Stimulated activated naive CD8-positive, alpha-beta T cell treated with anti-CD3 and anti-CD28 coated beads, Interleukin-15, amount 100 ng/mL, for 72 hours (primary cell): ENCODE measurements at regions not wholly inside any gene's neighbourhood (a gene's known extent, or its start where the extent isn't known, plus 50 kb on each side); places are given as distances from the start of the nearest gene placed in this dataset.

Experiments used
- ATAC-seq: fragments of 150-1000 bp; cut with Tn5 transposase; 2 replicates; pipeline ENCODE4 v1.10.0; 2021; ENCODE audit warnings: mild to moderate bottlenecking, moderate library complexity
- DNase-seq, 2 donors: peaks; one replicate each; pipeline ENCODE4 v3.0.0; 2021 to 2022
- H3K27ac Mint-ChIP-seq, 2 donors: one replicate each; pipeline ENCODE4 v1.8.0; 2022; ENCODE audit warnings: mild to moderate bottlenecking in 2 of 2, mixed read lengths in 2 of 2, moderate library complexity in 2 of 2
- H3K27me3 Mint-ChIP-seq: one replicate; pipeline ENCODE4 v1.8.0; 2022; ENCODE audit warnings: mixed read lengths
- H3K4me1 Mint-ChIP-seq: one replicate; pipeline ENCODE4 v1.8.0; 2022; ENCODE audit warnings: mild to moderate bottlenecking, mixed read lengths
- H3K4me3 Mint-ChIP-seq, 2 donors: one replicate each; pipeline ENCODE4 v1.8.0; 2022; ENCODE audit warnings: mild to moderate bottlenecking in 2 of 2, mixed read lengths in 2 of 2, moderate library complexity in 1 of 2
- H3K9me3 Mint-ChIP-seq, 2 donors: one replicate each; pipeline ENCODE4 v1.8.0; 2022; ENCODE audit warnings: mixed read lengths in 2 of 2

GRCh38 chr10:2858452-2858851, 208.9 kb upstream of the PFKP start:
- peaks cover 10 to 11% of the 10 kb centered on the region in 2 donors for H3K9me3 Mint-ChIP-seq
- H3K27ac Mint-ChIP-seq = no peak overlapping the region
- H3K4me3 Mint-ChIP-seq = no peak overlapping the region
- ATAC-seq = no peak
- no peaks in the 10 kb centered on the region for H3K4me1 Mint-ChIP-seq
- no peak for DNase-seq
- H3K27me3 Mint-ChIP-seq = peaks cover 25% of the 10 kb centered on the region

GRCh38 chr10:2856598-2856997, 210.8 kb upstream of the PFKP start:
- H3K27me3 Mint-ChIP-seq = peaks cover 25% of the 10 kb centered on the region
- H3K4me1 Mint-ChIP-seq = no peaks in the 10 kb centered on the region
- ATAC-seq = no peak
- DNase-seq = no peak
- H3K4me3 Mint-ChIP-seq = no peak overlapping the region
- no peak overlapping the region for H3K27ac Mint-ChIP-seq
- peaks cover 10 to 11% of the 10 kb centered on the region in 2 donors for H3K9me3 Mint-ChIP-seq

- no peak for ATAC-seq
- no peaks in the 10 kb centered on the region for H3K4me1 Mint-ChIP-seq
- no peak overlapping the region for H3K27ac Mint-ChIP-seq
- H3K9me3 Mint-ChIP-seq = peaks cover 0 to under 1% of the 10 kb centered on the region in 2 donors
- H3K27me3 Mint-ChIP-seq = peaks cover 10% of the 10 kb centered on the region
- DNase-seq = no peak
- H3K4me3 Mint-ChIP-seq = no peak overlapping the region
Observed at GRCh38 chr10:2852574-2853323, 214.6 kb upstream of the PFKP start.

- no peak overlapping the region for H3K4me3 Mint-ChIP-seq
- H3K9me3 Mint-ChIP-seq = no peaks in the 10 kb centered on the region
- H3K27me3 Mint-ChIP-seq = peaks cover 10% of the 10 kb centered on the region
- H3K27ac Mint-ChIP-seq = no peak overlapping the region
- no peaks in the 10 kb centered on the region for H3K4me1 Mint-ChIP-seq
- DNase-seq (no peak), ATAC-seq (no peak)
Observed at GRCh38 chr10:2851566-2851965, 215.8 kb upstream of the PFKP start.

- no peak for ATAC-seq
- no peak for DNase-seq
- no peak overlapping the region for H3K4me3 Mint-ChIP-seq
- H3K9me3 Mint-ChIP-seq = no peaks in the 10 kb centered on the region
- no peak overlapping the region for H3K27ac Mint-ChIP-seq
- H3K27me3 Mint-ChIP-seq = peaks cover 10% of the 10 kb centered on the region
- H3K4me1 Mint-ChIP-seq = no peaks in the 10 kb centered on the region
Observed at GRCh38 chr10:2850202-2850601, 217.1 kb upstream of the PFKP start.

- DNase-seq = no peak
- Mint-ChIP-seq H3K4me3 (no peak overlapping the region), H3K9me3 (no peaks in the 10 kb centered on the region), H3K27me3 (peaks cover 2% of the 10 kb centered on the region), H3K27ac (no peak overlapping the region), H3K4me1 (no peaks in the 10 kb centered on the region)
- no peak for ATAC-seq
Observed at GRCh38 chr10:2844925-2845324, 222.4 kb upstream of the PFKP start.

GRCh38 chr10:2839081-2839725, 228.1 kb upstream of the PFKP start:
- Mint-ChIP-seq H3K27me3 (peaks cover 17% of the 10 kb centered on the region), H3K27ac (peak overlapping the region in 1 of 2 donors; percentile 89), H3K9me3 (no peaks in the 10 kb centered on the region), H3K4me3 (no peak overlapping the region), H3K4me1 (no peaks in the 10 kb centered on the region)
- DNase-seq (peak; percentile 5 to 13), ATAC-seq (no peak)

- H3K4me1 Mint-ChIP-seq = no peaks in the 10 kb centered on the region
Observed at GRCh38 chr10:2837674-2838073, 229.7 kb upstream of the PFKP start.

GRCh38 chr10:2836921-2837662, 230.3 kb upstream of the PFKP start:
- ATAC-seq (no peak), DNase-seq (no peak)
- H3K27me3 Mint-ChIP-seq = peaks cover 17% of the 10 kb centered on the region
- no peaks in the 10 kb centered on the region for H3K9me3 Mint-ChIP-seq
- no peaks in the 10 kb centered on the region for H3K4me1 Mint-ChIP-seq
- no peak overlapping the region for H3K4me3 Mint-ChIP-seq
- H3K27ac Mint-ChIP-seq = no peak overlapping the region

More at GRCh38 chr10:2837674-2838073, 229.7 kb upstream of the PFKP start:
- Mint-ChIP-seq H3K9me3 (no peaks in the 10 kb centered on the region), H3K4me3 (no peak overlapping the region), H3K27me3 (peaks cover 17% of the 10 kb centered on the region), H3K27ac (no peak overlapping the region)
- ATAC-seq (no peak), DNase-seq (no peak)

- no peaks in the 10 kb centered on the region for H3K4me1 Mint-ChIP-seq
- H3K27me3 Mint-ChIP-seq = peaks cover 8% of the 10 kb centered on the region
- no peak overlapping the region for H3K4me3 Mint-ChIP-seq
Observed at GRCh38 chr10:2834214-2834613, 233.1 kb upstream of the PFKP start.

GRCh38 chr10:2831509-2831908, 235.8 kb upstream of the PFKP start:
- no peak for ATAC-seq

More at GRCh38 chr10:2834214-2834613, 233.1 kb upstream of the PFKP start:
- Mint-ChIP-seq H3K27ac (no peak overlapping the region), H3K9me3 (no peaks in the 10 kb centered on the region)
- ATAC-seq = no peak
- DNase-seq = no peak

GRCh38 chr10:2828741-2829140, 238.6 kb upstream of the PFKP start:
- no peaks in the 10 kb centered on the region for H3K27me3 Mint-ChIP-seq
- no peak for DNase-seq
- no peaks in the 10 kb centered on the region for H3K9me3 Mint-ChIP-seq
- H3K4me3 Mint-ChIP-seq = no peak overlapping the region
- H3K4me1 Mint-ChIP-seq = no peaks in the 10 kb centered on the region
- no peak for ATAC-seq
- no peak overlapping the region for H3K27ac Mint-ChIP-seq

More at GRCh38 chr10:2831509-2831908, 235.8 kb upstream of the PFKP start:
- no peaks in the 10 kb centered on the region for H3K4me1 Mint-ChIP-seq
- peak overlapping the region in 1 of 2 donors; percentile 13 for H3K27ac Mint-ChIP-seq
- H3K9me3 Mint-ChIP-seq = no peaks in the 10 kb centered on the region
- no peak for DNase-seq
- no peaks in the 10 kb centered on the region for H3K27me3 Mint-ChIP-seq
- no peak overlapping the region for H3K4me3 Mint-ChIP-seq

GRCh38 chr10:2826675-2827074, 240.7 kb upstream of the PFKP start:
- no peak overlapping the region for H3K4me3 Mint-ChIP-seq
- no peaks in the 10 kb centered on the region for H3K9me3 Mint-ChIP-seq
- H3K27ac Mint-ChIP-seq = no peak overlapping the region
- DNase-seq (no peak), ATAC-seq (peak; percentile 42)
- H3K4me1 Mint-ChIP-seq = no peaks in the 10 kb centered on the region
- H3K27me3 Mint-ChIP-seq = no peaks in the 10 kb centered on the region

GRCh38 chr10:2825841-2826240, 241.5 kb upstream of the PFKP start:
- H3K4me3 Mint-ChIP-seq = no peak overlapping the region
- DNase-seq (no peak), ATAC-seq (no peak)
- no peaks in the 10 kb centered on the region for H3K4me1 Mint-ChIP-seq
- no peak overlapping the region for H3K27ac Mint-ChIP-seq
- H3K9me3 Mint-ChIP-seq = no peaks in the 10 kb centered on the region
- no peaks in the 10 kb centered on the region for H3K27me3 Mint-ChIP-seq

- DNase-seq = no peak
- Mint-ChIP-seq H3K27ac (no peak overlapping the region), H3K4me1 (no peaks in the 10 kb centered on the region), H3K9me3 (no peaks in the 10 kb centered on the region), H3K27me3 (no peaks in the 10 kb centered on the region), H3K4me3 (no peak overlapping the region)
- no peak for ATAC-seq
Observed at GRCh38 chr10:2817940-2818636, 249.3 kb upstream of the PFKP start.
